Retina (tissue), 1 donor: ENCODE measurements at regions not wholly inside any gene's neighbourhood (a gene's known extent, or its start where the extent isn't known, plus 50 kb on each side); places are given as distances from the start of the nearest gene placed in this dataset.
A peak's percentile ranks its signal among the peaks of the same experiment; 100 is the strongest.

Experiments
- DNase-seq: peaks from one replicate; pipeline ENCODE4 v3.0.0-alpha.2; 2016

DNA sequence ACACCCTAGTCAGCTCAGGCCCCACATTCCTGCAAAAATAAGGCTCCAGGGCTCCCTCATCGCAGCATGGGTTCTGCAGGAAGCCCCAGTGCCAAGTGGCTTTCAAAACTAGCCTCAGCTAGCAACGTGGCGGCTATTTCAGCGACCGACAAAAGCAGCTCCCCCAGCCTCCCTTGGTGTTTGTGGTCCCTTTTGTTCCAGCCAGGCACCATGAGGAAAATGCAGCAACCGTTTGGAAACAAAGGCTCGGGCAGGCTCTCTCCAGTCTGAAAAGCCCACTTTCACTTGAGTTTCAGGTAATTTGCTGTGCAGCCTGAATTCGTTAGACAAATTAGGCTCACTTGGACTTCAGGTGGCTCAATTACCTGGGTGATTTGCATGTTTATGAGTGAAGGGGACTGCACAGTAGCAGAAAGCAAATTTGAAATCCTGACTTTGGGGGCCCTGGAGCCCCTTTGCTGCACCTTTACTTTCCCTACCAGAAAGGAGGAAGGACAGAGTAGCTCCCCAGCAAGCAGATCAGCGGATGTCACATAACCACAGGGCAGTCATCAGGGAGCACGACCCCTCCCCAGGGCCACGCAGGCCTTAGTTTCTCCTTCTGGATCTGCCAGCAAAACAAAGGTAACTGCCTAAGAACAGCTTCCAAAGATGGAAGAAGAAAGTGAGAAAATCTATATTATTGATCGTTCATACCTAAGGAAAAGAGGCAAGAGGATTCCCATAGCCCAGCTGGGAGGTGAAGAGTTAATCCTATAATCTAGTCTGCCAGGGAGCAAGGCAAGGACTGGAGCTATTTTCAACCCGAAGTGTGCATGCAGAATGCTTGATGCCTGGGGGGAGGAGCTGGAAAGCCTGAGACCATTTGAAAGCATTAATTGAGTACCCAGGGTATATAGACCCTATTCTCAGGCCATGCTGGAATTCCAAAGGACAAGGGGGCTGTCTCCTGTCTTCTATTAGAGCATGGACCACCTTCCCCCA lies 143.1 kb upstream of the SDK2 start:
- DNase-seq: peak; percentile 46

DNA sequence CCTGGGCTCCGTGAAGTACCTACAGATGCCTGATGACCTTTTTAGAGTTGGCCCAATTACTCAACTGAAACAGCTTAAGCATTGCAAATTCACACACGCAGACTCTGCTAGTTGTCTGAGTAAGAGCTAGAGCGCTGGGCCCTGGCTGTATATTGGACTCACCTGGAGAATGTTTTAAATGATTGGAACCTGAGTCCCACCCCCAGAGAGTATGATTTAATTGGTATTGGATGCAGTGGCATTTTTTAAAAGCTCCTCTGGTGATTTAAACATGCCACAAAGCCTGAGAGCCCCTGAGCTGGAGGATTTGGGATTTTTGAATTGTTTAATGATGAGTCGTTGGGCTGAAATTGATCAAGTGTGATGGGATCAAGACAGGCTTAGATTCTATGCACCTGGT lies 143.9 kb upstream of the SDK2 start:
- no peak for DNase-seq

DNA sequence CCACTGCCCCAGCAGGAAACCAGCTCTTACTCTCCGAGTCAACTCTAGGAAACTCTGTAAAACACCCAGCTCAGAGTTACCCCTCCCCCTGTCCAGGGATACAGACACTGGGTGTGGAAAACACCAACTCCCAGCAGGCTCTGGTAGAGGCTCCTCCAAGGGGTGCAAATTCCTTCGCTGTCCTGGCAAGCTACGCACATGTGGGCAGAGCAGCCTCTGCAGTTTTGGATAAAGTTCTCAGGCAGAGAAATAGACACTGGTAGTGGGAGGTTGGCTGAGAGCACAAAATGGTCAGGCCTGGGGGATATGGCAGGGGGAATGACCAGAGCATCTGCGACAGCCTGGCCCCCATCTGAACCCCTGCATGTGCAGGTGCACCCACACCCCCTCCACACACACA lies 146.9 kb upstream of the SDK2 start:
- DNase-seq: no peak

DNA sequence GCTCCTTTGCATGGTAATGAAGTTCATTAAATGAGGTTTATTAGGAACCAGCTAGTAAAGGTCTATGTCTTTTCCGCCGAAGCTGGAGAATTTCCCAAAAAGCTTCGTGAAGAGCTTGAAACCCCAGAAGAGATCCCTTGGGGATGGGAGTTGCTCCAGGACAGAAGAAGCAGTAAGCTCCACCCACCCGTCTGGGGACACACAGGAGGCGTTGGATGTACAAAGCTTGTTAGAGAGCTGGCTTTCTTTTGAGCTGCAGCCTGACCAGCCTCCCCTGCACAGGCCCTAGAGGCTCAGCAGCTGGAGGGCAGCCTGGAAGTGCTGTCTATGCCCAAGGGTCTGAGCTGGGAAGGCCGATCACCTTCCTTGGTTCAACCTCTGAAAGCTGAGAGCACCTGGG lies 147.4 kb upstream of the SDK2 start:
- no peak for DNase-seq

DNA sequence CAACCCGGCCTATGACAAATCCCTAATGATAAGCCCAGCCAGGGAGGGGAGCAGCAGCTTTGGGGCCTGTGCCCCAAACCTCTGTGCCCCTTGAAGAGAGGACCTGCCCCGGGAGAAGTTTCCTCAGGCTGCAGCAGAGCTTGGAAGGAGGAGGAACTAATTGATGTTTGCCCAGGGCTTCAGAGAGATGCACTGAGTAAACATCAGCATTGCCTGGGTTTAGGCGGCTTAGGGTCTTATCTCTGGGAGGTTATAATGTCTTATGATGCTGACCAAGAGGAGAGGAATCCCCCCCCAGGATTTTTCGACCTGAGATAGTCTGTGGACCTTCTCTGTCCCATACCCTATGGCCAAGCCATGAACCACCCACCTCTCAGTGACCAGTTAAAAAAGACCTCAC lies 148.7 kb upstream of the SDK2 start:
- no peak for DNase-seq

DNA sequence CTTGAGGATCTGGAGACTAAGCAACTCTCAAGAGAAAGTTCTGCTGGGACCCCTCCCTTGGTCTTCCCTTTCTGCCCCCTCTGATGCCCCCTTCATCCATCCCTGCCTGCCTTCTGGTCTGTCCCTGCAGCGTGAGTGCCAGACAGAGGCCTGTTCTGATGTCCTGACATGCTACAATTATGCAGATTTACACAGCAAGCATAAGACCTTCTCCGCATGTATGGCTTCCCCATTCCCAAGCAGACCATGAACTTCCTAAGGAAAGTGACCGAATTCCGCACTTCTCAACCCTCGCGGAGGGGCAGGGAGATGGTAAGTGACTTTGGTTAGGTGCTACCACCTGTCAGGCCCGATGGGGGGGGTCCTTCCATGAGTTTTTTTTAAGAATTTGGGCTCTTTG lies 150.1 kb upstream of the SDK2 start:
- no peak for DNase-seq

DNA sequence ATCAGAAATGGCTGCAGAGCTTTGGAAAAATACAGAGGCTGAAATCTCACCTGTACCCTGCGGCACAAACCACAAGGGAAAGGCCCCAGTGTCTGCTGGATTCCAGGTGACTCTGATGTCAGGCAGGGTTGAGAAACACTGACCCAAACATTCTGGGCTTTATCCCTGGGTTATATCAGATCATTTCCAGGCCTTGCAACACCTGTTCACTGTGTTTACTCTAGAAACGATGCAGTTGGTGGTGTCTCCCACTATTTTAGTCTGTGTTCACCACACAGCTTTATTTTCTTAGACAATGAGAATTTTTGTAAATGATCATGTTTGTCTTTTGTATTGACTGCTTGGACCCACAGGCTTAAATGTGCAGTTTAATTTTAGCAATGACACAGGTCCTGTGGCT lies 151.5 kb upstream of the SDK2 start:
- no peak for DNase-seq

DNA sequence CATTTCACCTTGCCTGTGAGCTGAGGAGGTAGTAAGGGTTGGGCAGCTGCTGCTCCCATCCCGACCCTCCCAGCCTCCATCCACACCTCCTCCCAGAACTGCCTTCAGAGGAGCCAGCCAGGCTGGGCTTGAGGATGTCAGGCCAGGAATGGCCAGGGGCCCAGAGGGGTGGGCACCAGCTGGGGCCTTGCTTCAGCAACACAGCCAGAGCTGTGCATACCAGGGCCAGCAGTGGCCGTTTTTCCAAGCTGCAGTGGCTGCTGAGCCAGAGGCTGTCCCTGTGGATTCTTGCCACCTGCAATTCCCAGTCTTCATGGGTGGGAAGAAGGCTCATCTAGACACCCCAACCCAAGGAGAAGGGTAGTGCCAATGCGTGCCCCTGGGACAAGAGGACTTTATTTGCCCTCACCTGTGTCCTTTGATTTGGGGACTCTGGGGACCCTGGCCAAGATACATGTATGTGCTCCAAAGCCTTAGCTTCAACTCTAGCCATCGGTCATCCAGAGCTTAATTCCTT lies 153.4 kb upstream of the SDK2 start:
- DNase-seq: no peak

DNA sequence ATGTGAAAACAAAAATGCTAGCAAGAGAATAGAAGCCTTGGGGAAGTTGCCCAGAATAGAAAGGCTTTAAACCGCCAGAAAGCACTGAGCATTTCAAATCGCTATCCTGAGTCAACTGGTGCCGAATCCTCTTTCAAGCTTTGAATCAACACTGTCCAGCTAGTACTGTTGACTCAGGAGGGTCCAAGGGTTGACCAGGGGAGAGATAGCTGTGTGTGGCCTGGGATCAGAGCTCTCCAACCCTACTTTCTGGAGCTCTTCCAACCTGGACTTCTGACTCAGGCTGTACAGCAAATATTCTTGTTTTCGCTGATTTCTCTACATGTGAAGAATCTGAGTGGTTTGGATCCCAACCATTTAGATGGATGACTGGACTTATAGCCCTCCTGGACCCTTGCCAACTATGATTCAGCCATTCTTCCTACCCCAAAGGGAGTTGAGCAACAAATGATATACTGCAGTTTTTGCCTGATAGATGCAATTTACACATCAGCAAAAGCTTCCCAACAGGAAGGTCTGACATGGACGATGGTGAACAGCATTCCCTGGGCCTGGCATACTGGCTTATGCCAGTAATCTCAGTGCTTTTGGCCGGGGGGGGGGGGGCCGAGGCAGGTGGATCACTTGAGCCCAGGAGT lies 154.0 kb upstream of the SDK2 start:
- no peak for DNase-seq

DNA sequence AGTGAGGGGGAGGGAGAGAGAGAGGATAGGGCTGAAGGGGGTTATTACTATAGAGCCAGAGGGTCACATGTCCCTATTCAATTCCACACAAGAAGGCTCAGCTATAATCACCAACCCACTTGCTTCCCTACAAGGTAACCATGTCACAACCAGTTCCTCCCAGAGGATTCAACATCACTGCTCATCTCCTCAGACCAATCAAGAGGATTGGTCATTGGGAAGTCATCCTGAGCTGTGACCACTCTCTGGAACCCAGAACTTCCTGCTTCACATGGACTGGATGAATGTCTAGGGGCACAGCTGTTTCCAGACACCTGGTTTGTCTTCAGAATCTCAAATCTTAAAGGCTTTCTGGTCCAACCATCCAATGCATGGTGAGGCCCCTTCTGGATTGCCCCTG lies 154.9 kb upstream of the SDK2 start:
- no peak for DNase-seq

DNA sequence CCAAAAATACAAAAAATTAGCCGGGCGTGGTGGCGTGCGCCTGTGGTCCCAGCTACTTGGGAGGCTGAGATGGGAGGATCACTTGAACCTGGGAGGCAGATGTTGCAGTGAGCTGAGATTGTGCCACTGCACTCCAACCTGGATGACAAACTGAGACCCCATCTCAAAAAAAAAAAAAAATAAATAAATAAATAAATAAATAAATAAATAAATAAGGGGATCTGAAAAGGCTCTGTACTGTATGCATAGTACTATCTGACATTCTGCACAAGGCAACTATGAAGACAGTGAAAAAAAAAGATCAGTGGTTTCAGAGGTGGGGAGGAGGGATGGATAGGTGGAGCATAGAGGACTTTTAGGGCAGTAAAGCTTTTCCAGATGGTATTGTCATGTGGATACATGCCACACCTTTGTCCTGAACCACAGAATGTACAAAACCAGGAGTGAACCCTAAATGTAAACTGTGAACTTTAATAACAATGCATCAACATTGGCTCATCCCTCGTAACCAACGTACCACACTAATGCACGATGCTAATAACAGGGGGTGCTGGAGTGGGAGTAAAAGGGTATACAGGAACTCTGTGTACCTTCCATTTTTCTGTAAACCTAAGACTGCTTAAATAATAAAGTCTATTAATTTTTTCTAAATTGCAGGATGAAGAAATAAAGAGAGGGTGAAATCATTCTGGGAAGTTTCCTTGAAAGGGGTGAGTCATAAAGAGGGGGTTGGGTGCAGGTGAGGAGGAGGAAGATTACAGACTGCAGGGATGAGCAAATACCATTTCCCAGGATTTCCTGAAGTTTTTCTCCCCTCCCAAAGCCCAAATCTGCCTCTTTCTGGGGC lies 155.8 kb upstream of the SDK2 start:
- no peak for DNase-seq

DNA sequence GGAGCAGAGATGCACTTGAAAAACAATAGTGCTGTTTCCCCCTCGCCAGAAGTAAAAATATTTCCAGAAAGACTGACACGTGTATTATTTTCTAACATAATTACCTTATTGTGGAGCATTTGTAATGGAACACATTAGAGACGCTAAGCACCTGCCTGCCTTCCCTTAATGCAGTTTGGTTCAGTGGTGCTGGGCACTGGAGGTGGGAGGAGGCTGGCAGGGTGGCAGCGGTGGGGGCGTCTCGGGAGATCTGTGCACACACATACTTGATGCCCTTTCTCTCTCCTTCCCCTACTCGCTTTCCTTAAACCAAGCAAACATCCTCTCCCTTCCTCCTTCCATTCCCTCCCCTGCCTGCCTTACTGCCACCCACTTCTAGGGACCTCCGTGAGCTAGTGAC lies 156.6 kb upstream of the SDK2 start:
- DNase-seq: no peak

DNA sequence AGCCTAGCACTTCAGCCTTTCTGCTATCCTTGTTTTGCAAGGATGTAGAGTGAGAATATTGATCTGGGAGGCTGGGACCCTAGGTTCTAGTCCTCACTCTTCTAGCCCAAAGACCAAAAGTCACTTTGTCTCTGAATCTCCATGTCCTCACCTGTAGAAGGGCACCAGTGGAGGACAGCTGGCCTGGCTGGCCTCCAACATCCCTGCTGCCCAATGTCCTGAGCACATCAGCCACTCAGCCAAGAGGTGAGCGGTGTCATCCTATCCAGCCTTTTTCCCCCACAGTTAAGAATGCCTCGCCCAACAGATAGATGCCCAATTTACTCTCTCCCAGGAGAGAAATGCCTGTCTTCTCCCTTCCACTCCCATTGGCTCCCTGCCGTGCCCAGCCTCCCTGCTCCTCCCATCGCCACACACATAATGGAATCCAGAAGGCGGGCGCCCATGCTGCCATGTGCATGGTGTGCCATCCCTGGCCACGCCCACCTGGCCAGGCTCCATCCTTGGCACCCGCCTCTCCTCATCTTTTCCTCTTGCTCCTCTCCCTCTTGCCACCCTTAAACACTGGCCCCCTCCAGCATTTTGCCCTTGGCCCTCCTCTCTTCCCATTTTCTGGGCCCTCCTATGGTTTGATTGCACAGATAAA lies 157.3 kb upstream of the SDK2 start:
- DNase-seq: no peak

DNA sequence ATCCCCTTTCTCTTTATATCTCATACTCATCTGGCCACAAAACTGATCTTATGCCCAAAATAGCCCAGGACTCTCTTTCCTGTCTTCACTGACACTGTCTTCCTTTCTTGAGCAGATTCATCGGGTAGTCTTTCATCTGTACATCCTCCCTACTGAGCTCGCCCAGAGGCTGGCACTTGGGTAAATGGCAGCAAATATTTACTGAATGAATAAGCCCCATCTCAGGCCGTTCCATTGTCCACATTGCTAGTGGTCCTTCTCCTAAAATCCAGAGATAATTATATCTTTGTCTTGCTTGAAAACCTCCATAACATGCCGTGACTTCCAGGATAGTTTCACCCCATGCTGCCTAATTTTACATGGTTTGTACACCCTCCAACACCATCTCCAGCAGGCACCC lies 158.1 kb upstream of the SDK2 start:
- no peak for DNase-seq

DNA sequence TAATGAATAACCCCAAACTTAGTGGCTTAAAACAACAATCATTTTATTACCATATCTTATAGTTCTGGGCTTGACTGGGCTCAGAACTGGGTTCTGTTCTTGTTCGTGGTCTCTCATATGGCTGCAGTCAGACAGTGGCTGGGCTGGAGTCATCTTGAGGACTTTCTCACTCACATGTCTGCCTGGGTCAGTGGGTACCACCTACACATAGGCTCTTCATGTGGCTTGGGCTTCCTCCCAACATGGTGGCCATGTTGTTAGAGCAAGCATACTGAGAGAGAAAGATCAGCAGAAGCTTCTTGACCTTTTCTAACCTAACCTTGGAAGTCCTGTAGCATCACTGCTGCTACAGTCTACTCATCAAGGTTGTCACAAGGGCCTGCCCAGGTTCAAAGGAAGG lies 158.6 kb upstream of the SDK2 start:
- no peak for DNase-seq

DNA sequence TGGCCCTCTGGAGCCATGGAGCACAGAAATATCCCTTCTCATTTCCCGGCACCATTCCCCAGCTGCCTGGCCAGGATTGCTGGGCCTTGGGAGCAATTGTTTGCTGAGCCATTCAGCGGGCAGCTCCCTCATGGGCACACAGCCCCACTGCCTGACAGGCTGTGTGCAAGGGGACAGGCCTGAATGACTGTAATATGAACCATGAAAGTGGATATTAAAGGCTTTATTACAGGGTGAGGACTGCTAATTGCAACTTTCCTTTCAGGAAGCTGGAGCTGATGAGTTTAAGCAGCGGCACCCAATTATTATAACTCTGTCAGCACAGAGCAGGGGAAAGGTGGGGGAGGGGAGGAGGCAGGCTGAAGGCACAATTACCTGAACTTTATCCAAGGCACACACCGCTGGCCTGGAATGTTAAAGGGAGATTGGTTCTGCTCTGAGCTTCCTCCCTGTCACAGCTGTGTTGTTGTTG lies 159.8 kb upstream of the SDK2 start:
- no peak for DNase-seq

DNA sequence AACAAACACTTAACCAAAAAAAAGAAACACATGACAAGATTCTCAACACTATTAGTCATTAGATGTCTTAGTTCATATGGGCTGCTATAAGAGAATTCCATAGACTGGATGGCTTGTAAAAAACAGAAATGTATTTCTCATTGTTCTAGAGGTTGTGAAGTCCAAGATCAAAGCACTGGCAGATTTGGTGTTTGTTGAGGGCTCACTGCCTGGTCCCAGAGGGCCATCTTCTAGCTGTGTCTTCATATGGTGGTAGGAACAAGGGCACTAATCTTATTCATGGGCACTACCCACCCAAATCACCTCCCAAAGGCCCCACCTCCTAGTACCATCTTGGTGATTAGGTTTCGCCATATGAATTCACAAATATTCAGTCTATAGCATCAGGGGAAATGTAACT lies 162.5 kb upstream of the SDK2 start:
- no peak for DNase-seq

DNA sequence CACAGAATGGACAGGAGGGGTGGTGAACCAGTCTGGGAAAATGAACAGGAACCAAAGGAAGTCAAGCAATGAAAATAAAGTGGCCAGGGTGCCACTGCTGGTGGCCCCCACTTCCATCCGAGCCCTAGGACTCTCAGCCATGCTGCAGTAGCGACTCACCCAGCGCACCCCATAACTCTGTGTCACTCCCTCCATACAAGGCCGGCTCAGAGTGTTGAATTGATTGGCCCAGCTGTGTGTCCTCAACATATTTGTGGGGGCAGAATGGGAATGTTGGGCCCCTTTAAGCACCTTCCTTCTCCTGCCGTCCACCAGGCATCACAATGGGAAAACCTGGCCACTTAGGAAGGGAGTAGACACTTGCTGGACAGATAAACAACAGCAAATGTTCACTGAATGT lies 169.0 kb upstream of the SDK2 start:
- no peak for DNase-seq

DNA sequence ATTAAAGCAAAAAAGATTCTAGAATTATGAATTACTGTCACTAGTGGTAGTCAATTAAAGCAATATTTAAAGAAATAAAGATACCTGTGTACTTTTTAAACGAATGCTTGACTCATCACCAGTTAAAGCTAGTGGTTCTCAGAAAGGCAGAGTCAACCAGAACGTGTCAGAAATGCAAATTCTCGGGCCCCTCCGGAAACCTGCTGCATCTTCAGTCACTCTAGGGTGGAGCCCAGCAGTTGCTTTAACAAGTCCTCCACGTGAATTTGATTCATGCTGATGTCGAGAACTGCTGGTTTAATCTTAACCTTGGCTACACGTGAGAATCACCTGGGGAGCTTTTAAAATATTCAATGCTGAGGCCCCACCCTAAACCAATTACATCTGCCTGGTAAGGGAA lies 169.8 kb upstream of the SDK2 start:
- DNase-seq: no peak

DNA sequence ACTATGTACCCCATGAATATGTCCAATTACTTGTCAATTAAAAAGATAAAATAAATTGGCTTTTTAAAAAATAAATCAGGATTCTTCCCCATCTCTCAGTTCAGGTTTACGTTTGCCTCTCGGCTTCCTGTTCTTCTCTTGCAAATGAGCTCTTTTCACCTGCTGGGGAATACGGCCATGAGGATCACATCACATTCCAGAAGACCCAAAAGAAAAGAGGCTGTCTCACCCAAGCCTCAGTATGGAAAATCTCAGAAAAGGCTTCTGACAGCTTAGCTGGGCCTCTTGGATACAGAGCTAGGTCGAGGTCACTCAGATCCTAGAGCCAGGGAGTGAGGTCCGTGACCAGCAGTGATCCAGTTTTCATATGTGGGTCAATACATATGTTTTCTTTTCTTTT lies 171.2 kb upstream of the SDK2 start:
- DNase-seq: no peak

DNA sequence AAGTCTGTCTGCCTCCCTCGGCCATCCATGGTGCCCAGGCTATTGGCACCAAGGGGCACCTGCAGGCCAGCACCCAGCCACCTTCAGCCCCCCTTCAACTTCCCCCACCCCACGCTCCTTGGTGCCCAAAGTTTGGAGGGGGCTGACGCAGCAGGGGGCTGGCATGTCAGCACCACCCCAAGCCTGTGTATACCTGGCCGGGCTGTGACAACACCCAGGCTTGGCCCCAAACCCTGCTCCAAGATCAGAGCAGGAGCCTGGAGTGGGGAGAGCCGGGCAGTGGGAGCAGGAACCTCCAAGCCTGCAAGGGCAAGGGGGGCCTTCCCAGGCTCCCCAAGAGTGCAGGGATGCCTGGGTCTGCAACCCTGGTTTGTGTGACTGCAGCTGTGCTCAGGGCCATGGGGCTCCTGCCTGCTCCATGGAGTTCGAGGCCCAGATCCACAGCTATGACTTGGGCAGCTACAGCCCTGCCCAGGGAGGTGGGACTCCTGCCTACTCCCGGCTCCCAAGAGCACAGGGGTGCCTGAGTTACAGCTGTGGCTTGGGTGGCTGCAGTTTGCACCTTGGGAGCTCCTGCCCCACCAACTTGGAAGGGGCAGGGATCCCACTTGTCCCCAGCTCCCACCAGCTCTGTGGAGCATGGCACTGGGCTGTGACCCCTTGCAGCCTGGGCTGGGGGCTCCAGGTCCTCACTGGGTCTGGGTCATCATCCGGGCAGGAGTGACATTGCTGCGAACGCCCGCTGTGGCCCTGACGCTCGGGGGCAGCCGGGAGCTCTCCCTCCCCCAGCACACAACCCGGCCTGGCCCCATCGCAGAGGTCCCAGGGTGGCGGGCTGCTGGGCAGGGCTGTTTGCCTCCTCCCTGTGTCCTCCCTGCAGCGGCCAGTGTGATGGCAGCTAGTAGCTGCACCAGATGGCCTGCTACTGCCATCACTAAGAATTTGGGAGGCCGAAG lies 175.5 kb upstream of the SDK2 start:
- DNase-seq: no peak
